Spleen (tissue), 11 donors: ENCODE measurements at regions not wholly inside any gene's neighbourhood (a gene's known extent, or its start where the extent isn't known, plus 50 kb on each side); places are given as distances from the start of the nearest gene placed in this dataset.

Source experiments
- DNase-seq: peaks from one replicate; pipeline ENCODE4 v3.0.0-alpha.2; 2020
- H3K27ac ChIP-seq, 8 donors: fragments of 200-600 bp; sonication (generic) in 7 of 8; 1 replicate in 4 of 8; 2 replicates in 4 of 8; pipeline versions ENCODE4 v1.5.0 to v1.8.0; 2016 to 2021; ENCODE audit warnings: inconsistent platforms in 4 of 8, mild to moderate bottlenecking in 4 of 8, moderate library complexity in 1 of 8
- H3K27me3 ChIP-seq, 7 donors: fragments of 200-600 bp; sonication (generic) in 6 of 7; replicated peaks in 1 of 7; 1 replicate in 4 of 7; 2 replicates in 3 of 7; pipeline versions ENCODE4 v1.5.0 to v1.8.0; 2016 to 2021; ENCODE audit warnings: inconsistent platforms in 3 of 7, mild to moderate bottlenecking in 1 of 7
- H3K36me3 ChIP-seq, 6 donors: fragments of 200-600 bp; sonication (generic) in 5 of 6; 1 replicate in 4 of 6; 2 replicates in 2 of 6; pipeline versions ENCODE4 v1.5.0 to v1.8.0; 2016 to 2021; ENCODE audit warnings: inconsistent platforms in 2 of 6
- H3K4me1 ChIP-seq, 6 donors: fragments of 200-600 bp; sonication (generic) in 5 of 6; 1 replicate in 3 of 6; 2 replicates in 3 of 6; pipeline versions ENCODE4 v1.5.0 to v1.8.0; 2016 to 2021; ENCODE audit warnings: inconsistent platforms in 3 of 6
- H3K4me3 ChIP-seq, 8 donors: fragments of 200-600 bp; sonication (generic) in 7 of 8; 1 replicate in 4 of 8; 2 replicates in 4 of 8; pipeline versions ENCODE4 v1.5.0 to v1.8.0; 2016 to 2021; ENCODE audit warnings: inconsistent platforms in 4 of 8, mild to moderate bottlenecking in 4 of 8, moderate library complexity in 2 of 8
- H3K9me3 ChIP-seq, 8 donors: fragments of 200-600 bp; sonication (generic) in 7 of 8; 1 replicate in 4 of 8; 2 replicates in 4 of 8; pipeline versions ENCODE4 v1.5.0 to v1.8.0; 2016 to 2021; ENCODE audit warnings: inconsistent platforms in 4 of 8
- CTCF ChIP-seq, 11 experiments: fragments of 200-600 bp in 7 of 11; fragments of 450-650 bp in 4 of 11; sonication (generic) in 4 of 11; IDR thresholded peaks in 8 of 11; conservative IDR thresholded peaks in 3 of 11; 1 replicate in 7 of 11; 2 replicates in 4 of 11; pipeline versions ENCODE4 v1.4.0 to v1.8.0; 2016 to 2021; ENCODE audit warnings: antibody characterized with exemption in 11 of 11, inconsistent platforms in 4 of 11, mild to moderate bottlenecking in 1 of 11
- POLR2A ChIP-seq, 3 donors: fragments of 450-650 bp; IDR thresholded peaks; one replicate each; pipeline ENCODE4 v1.5.1; 2017; ENCODE audit warnings: antibody characterized with exemption in 3 of 3, mild to moderate bottlenecking in 1 of 3
- POLR2AphosphoS5 ChIP-seq, 3 donors: sonication (generic); formaldehyde crosslinking; IDR thresholded peaks; one replicate each; pipeline ENCODE4 v1.5.1; 2017; ENCODE audit warnings: antibody characterized with exemption in 3 of 3
- WGBS, 5 donors: extraction: QIAGEN DNeasy Blood & Tissue Kit in 3 of 5; methylation state at CpG; one replicate each; pipeline versions ENCODE4 v1.1.5 to v1.1.7; 2013 to 2018; 5-methylcytosine and 5-hydroxymethylcytosine counted together
- intact Hi-C: fragments of 100-400 bp; cut with DNase I; formaldehyde crosslinking; loops from one replicate; pipeline ENCODE4 v1.15.0; 2023; ENCODE audit warnings: low total_unique reads
- donor health status: healthy with polysubstance abuse.
- donor health status: DM: no; HTN: no; CAD: no; lungs with moderate emphysema.
- donor health status: DM: no; HTN: no; CAD: no.
- donor health status: Bipolar disorder and iron deficiency.
- donor health status: healthy.
- donor health status: DM: no; HTN: no; CAD: no.
- donor health status: DM: yes; HTN: yes; CAD: no.

GRCh38 chr4:31175242-31175910, 455.2 kb downstream of the PCDH7 start:
- peaks cover 0 to 13% (median 0%) of the 10 kb centered on the region in 8 donors for H3K9me3 ChIP-seq
- WGBS, 5 donors = 79 to 92% (median 86%) methylated on average over 5 of the region's 5 CpGs
- H3K36me3 ChIP-seq = no peaks in the 10 kb centered on the region
- TF ChIP-seq POLR2A (IDR thresholded peaks at IDR 0.05) (no peak), POLR2AphosphoS5 (IDR thresholded peaks at IDR 0.05) (no peak), CTCF (IDR thresholded peaks at IDR 0.05 in 8 of 11, conservative IDR thresholded peaks at IDR 0.05 in 3 of 11) (no peak)
- no peak overlapping the region for H3K27ac ChIP-seq
- no peaks in the 10 kb centered on the region for H3K27me3 ChIP-seq
- no peaks in the 10 kb centered on the region for H3K4me1 ChIP-seq
- intact Hi-C loops = no loop called here
- H3K4me3 ChIP-seq = no peak overlapping the region
- no peak for DNase-seq

GRCh38 chr4:31183256-31183655, 463.1 kb downstream of the PCDH7 start:
- no peak for DNase-seq
- no peaks in the 10 kb centered on the region for H3K27me3 ChIP-seq
- H3K27ac ChIP-seq = no peak overlapping the region
- no peaks in the 10 kb centered on the region for H3K4me1 ChIP-seq
- no peak for TF ChIP-seq POLR2AphosphoS5 (IDR thresholded peaks at IDR 0.05)
- no peak for TF ChIP-seq CTCF (IDR thresholded peaks at IDR 0.05 in 8 of 11, conservative IDR thresholded peaks at IDR 0.05 in 3 of 11)
- no peak for TF ChIP-seq POLR2A (IDR thresholded peaks at IDR 0.05)
- H3K36me3 ChIP-seq = no peaks in the 10 kb centered on the region
- H3K9me3 ChIP-seq = peaks cover 0 to 31% (median 18%) of the 10 kb centered on the region in 8 donors
- H3K4me3 ChIP-seq = no peak overlapping the region
- WGBS, 5 donors = 67 to 77% (median 72%) methylated on average over 4 of the region's 4 CpGs
- intact Hi-C loops = no loop called here

- H3K4me3 ChIP-seq = no peak overlapping the region
- no peak for DNase-seq
- TF ChIP-seq CTCF (IDR thresholded peaks at IDR 0.05 in 8 of 11, conservative IDR thresholded peaks at IDR 0.05 in 3 of 11) = no peak
- TF ChIP-seq POLR2AphosphoS5 (IDR thresholded peaks at IDR 0.05) = no peak
- no peak for TF ChIP-seq POLR2A (IDR thresholded peaks at IDR 0.05)
- WGBS, 5 donors = 79 to 91% (median 90%) methylated on average over 18 to 28 of the region's 28 CpGs
- H3K36me3 ChIP-seq = no peaks in the 10 kb centered on the region
- H3K27ac ChIP-seq = no peak overlapping the region
- H3K4me1 ChIP-seq = no peaks in the 10 kb centered on the region
- H3K27me3 ChIP-seq = no peaks in the 10 kb centered on the region
- intact Hi-C loops = no loop called here
- peaks cover 0 to 27% (median 17%) of the 10 kb centered on the region in 8 donors for H3K9me3 ChIP-seq
Observed at GRCh38 chr4:31185014-31185585, 464.9 kb downstream of the PCDH7 start.

- H3K27ac ChIP-seq = no peak overlapping the region
- H3K9me3 ChIP-seq = peaks cover 0 to 27% (median 17%) of the 10 kb centered on the region in 8 donors
- no peaks in the 10 kb centered on the region for H3K27me3 ChIP-seq
- TF ChIP-seq POLR2A (IDR thresholded peaks at IDR 0.05) (no peak), POLR2AphosphoS5 (IDR thresholded peaks at IDR 0.05) (no peak), CTCF (IDR thresholded peaks at IDR 0.05 in 8 of 11, conservative IDR thresholded peaks at IDR 0.05 in 3 of 11) (no peak)
- no peak for DNase-seq
- 55 to 84% (median 76%) methylated on average over 5 of the region's 5 CpGs for WGBS, 5 donors
- intact Hi-C loops = no loop called here
- H3K4me3 ChIP-seq = no peak overlapping the region
- no peaks in the 10 kb centered on the region for H3K4me1 ChIP-seq
- no peaks in the 10 kb centered on the region for H3K36me3 ChIP-seq
Observed at GRCh38 chr4:31187979-31188378, 467.8 kb downstream of the PCDH7 start.
